ENCODE measurements at regions not wholly inside any gene's neighbourhood (a gene's known extent, or its start where the extent isn't known, plus 50 kb on each side); places are given as distances from the start of the nearest gene placed in this dataset.

DNA sequence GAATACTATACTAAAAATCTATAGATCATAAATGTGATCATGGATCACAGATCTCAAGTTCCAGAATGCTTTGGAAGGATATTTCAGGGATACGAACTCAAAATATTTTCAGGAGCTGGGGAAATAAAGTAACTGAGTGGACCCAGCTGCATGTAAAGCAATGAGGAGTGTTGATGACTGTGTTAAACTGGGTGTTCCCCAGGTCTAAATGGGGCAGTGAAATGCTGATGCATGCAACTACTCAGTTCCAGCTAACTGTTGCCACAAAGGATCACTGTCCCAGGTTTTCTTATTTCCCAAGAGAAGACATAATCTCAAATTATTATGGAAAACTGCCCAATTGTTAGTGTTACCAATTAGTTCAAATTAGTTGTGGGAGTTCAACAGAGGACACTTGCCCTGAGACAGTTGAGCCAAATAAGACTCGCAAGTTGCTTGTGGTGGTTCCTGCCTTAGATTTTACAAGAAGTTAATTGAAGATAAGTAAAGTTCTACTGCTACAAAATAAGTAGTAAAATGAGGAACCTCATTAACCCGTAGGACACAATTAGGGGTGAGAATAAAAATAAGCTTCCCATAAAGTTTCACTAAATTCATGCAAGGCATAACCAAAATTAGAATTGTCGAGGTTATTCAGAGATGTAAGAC, 66.3 kb upstream of the IL12A start:
- no peak for DNase-seq

DNA sequence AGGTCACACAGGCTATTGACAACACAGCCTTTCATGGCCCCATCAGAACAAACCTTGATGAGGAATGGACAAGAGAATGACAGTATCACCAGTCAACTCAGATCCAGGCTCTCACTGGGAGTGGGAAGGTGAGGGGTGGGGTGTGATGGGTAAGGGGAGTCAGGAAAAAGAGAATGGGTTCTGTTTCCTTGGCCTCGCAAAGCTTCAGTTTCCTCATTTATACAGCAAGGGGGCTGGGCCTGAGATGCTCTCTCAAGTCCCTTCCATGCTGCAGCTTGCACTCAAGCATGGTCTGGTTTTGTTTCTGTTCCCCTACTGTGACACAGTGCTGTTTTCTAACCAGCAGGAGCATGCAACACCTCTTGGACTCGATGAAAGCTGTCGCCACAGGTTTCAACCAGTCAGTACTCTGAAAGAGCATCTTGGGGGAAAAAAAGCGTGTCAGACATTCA, 65.7 kb upstream of the IL12A start:
- DNase-seq = no peak

- no peak for DNase-seq
Measured at GRCh38 chr3:159923336-159923735, 65.3 kb upstream of the IL12A start.

- no peak for DNase-seq
Measured at GRCh38 chr3:159923956-159924355, 64.7 kb upstream of the IL12A start.

GRCh38 chr3:159924411-159924810, 64.2 kb upstream of the IL12A start:
- DNase-seq = no peak

DNA sequence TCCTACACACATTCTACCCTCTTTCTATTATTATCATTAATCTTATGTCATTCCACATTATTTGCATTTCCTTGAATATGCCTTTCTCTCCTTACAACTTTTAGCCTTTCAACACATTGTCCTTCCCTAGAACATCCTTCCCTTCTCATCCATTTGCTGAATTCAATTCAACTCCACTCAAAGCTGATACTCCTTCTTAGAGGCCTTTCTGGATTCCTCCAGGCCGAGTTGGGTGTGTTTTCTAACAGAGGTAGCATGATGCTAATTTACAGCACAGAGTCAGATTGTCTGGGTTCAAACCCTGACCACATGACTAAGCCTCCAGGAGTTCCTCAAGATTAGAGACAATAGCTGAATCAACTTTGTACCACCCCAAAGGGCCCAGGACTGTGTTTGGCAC, 63.4 kb upstream of the IL12A start:
- DNase-seq = no peak

DNA sequence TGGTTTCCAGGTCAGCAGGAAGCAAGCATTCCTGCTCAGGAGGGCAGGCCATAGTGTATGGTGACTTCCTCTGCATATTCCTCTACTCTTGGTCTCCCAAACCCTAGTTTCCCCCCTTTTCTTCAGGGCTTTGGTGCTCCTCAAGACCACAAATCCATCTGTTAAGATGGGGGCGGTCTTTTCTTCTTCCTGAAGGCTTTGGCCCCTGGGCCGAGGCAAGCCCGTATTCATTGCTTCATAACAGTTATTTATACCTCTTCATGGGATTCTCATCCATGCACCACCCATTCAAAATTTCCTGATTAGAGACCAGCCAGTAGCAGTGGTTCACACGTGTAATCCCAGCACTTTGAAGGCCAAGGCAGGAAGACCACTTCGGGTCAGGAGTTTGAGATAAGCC, 62.1 kb upstream of the IL12A start:
- DNase-seq = no peak

GRCh38 chr3:159928071-159928491, 60.6 kb upstream of the IL12A start:
- peak; percentile 32 for DNase-seq

- peak; percentile 99 for DNase-seq
Measured at GRCh38 chr3:159928666-159929065, 60.0 kb upstream of the IL12A start.

DNA sequence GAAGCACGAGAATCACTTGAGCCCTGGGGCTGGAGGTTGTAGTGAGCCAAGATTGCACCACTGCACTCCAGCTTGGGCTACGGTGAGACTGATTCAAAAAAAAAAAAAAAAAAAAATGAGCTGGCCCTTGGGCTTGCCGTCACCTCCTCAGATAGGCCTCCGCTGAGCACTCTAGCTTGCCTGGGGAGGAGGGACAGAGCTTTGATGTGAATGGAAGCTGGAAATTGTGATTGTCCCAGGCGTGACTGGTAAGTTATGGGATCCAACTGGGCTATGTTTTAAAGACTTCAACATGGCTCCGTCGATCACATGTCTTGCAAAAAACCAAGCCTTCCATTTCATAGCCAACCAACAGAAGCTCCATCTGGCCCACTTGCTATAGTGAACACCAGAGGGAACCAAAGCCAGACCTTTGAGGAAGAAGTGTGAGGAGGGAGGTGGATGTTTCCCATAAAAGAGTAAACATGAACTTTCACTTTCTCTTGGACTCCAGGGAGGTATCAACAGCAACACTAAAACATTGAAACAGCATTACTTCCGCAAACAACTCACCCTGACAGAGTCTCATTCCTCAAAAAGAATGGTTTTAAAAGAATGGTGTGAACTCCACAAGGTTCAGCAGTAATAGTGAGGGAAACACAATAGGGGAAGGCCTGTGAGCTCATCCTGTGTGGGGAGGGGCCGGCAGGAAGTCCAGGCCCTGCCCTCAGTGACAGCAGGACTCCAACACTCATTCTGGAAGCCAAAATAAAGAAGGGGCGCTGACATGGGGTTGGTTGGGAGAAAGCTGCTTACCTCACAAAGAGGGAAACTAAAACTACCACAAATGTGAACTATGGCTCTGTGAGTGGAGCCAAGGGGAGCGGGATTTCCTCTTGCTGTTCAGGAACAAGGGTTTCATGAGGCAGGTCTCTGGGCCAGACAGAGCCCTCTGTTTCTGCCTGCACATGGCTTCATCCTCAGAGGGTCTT, 59.2 kb upstream of the IL12A start:
- DNase-seq = peak; percentile 68

- no peak for DNase-seq
Measured at GRCh38 chr3:159934216-159934615, 54.4 kb upstream of the IL12A start.

GRCh38 chr3:159936541-159936940, 52.1 kb upstream of the IL12A start:
- DNase-seq = no peak

DNA sequence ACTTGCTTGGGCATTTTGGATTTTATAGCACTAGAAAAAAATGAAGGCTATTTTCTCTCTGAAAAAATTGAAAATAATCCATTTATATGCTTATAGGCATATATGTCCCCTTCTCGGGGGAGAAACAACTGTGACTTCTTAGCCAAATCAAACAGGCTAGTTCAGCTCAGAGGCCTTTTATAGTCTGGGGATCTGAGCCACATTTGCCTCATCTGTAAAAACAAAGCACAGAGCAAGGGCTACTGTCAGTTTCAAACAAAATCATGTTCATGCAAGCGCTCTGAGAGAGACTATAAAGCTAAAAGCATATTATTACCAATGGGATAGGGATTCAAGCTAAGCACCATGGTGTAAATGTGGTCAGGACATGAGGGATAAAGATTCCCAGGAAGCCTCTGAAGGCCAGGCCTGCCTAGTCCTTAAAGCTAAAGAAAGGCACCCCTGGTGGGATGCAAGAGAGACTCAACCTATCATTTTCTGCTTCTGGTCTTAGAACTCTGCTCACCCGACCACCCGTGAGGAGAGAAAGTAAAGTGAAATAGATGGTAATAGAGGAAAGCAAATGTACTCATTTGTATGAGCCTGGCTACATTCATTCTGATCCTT, 51.0 kb upstream of the IL12A start:
- DNase-seq = no peak

DNA sequence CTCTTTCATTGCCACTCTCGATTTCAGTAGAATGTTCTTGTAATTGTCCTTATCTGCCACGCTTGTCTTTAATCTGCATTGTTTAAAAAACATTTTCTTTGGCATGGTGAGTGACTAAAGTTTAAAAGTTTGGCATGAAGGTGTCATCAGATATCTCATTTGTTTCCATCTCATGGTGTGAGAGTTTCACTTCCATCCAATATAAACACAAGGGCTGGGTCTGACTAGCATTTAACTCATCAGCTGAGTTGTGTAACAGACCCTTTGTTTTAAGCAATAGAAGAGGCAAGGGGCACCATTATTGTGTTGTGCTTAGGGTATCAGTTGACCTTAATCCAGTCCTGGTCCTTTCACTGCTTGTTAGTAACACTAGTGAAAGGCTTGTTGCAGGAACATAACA, 49.9 kb upstream of the IL12A start:
- DNase-seq = no peak
